ENCODE measurements at regions not wholly inside any gene's neighbourhood (a gene's known extent, or its start where the extent isn't known, plus 50 kb on each side); places are given as distances from the start of the nearest gene placed in this dataset.

DNA sequence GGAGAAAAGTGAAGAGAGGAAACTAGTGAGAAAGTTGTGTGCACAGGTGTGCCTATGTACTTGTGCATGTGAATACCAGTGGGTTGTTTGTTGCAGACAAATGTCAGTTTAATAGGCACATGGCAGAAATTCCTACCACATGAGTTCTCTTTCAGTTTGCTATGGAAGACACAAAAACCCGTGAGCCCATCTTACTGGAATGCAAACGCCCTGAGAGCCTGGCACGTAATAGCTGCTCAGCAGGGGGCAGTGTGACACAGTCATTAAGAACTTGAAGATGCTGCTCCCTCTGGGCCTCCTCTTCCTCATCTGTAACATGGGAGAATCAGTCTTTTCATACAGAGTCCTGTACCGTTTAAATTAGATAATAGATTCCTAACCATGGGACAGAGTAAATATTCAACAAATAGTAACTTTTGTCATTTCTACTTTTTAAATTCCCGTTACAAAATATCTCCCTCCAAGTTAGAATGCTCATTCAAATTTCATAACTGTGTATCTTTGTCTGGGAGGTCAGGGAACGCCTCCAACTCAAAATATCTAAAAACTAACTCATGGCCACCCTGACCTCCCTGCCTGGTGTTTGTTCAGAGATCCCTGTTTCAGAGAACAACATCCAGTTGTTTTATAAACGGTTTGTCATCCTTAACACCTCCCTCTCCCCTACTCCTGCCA lies 802.9 kb downstream of the MAFB start:
- TF ChIP-seq CTCF (conservative IDR thresholded peaks at IDR 0.05; ENCODE audit: low read length) (peak; percentile 79), EZH2phosphoT487 (IDR thresholded peaks at IDR 0.05; ENCODE audit: borderline replicate concordance) (no peak)
